ENCODE measurements at regions not wholly inside any gene's neighbourhood (a gene's known extent, or its start where the extent isn't known, plus 50 kb on each side); places are given as distances from the start of the nearest gene placed in this dataset.
A peak's percentile ranks its signal among the peaks of the same experiment; 100 is the strongest.

- TF ChIP-seq CREB1 (IDR thresholded peaks at IDR 0.05), result no peak
- TF ChIP-seq TAF7 (optimal IDR thresholded peaks at IDR 0.05; ENCODE audit: borderline replicate concordance, low read depth, low read length), result no peak
- no peak for TF ChIP-seq KDM5A (IDR thresholded peaks at IDR 0.05; ENCODE audit: low read length)
- TF ChIP-seq RFX5 (IDR thresholded peaks at IDR 0.05; ENCODE audit: borderline replicate concordance, low read depth, low read length), result no peak
- TF ChIP-seq YY1 (IDR thresholded peaks at IDR 0.05; ENCODE audit: low read depth, low read length), result no peak
- TF ChIP-seq RNF2 (IDR thresholded peaks at IDR 0.05; ENCODE audit: borderline replicate concordance, low read depth, low read length, missing control alignments, poor library complexity, severe bottlenecking), result no peak
- TF ChIP-seq POU5F1 (IDR thresholded peaks at IDR 0.05; ENCODE audit: low read depth, low read length), result peak; percentile 87; the same call in 1 of the 2 replicates
- TF ChIP-seq TEAD4 (IDR thresholded peaks at IDR 0.05; ENCODE audit: low read depth, low read length), result no peak
- no peak for TF ChIP-seq GABPA (IDR thresholded peaks at IDR 0.05; ENCODE audit: borderline replicate concordance, insufficient read depth, low read length)
- 0 out of 3 replicates have a peak, but pooled peaks of 1 of the 2 experiments have one; percentile 14 for TF ChIP-seq POLR2A (IDR thresholded peaks at IDR 0.05; ENCODE audit: control extremely low read depth in 1 of 2, low read depth in 2 of 2, low read length in 2 of 2)
- TF ChIP-seq SP1 (IDR thresholded peaks at IDR 0.05; ENCODE audit: low read depth, low read length), result 0 out of 2 replicates have a peak, but pooled peaks have one; percentile 28
- TF ChIP-seq BCL11A (IDR thresholded peaks at IDR 0.05; ENCODE audit: low read depth in 2 of 2, low read length in 2 of 2), result peak in 1 of 2 experiments; percentile 28
- TF ChIP-seq SRF (IDR thresholded peaks at IDR 0.05; ENCODE audit: low read depth, low read length), result no peak
- TF ChIP-seq TCF12 (IDR thresholded peaks at IDR 0.05; ENCODE audit: low read depth, low read length), result no peak
- no peak for TF ChIP-seq ASH2L (IDR thresholded peaks at IDR 0.05; ENCODE audit: low read length)
- TF ChIP-seq SP2 (IDR thresholded peaks at IDR 0.05; ENCODE audit: low read length), result no peak
- TF ChIP-seq NANOG (IDR thresholded peaks at IDR 0.05; ENCODE audit: insufficient read depth, low read depth, low read length, poor library complexity, severe bottlenecking), result peak; percentile 98
- no peak for TF ChIP-seq EGR1 (IDR thresholded peaks at IDR 0.05; ENCODE audit: borderline replicate concordance, low read depth, low read length)
Observed at GRCh38 chrX:40853004-40853815, 117.9 kb upstream of the MED14 start (continued).

Data from H1 (cell line).